WTC11 (cell line): ENCODE measurements at regions not wholly inside any gene's neighbourhood (a gene's known extent, or its start where the extent isn't known, plus 50 kb on each side); places are given as distances from the start of the nearest gene placed in this dataset.

ENCODE experiments used
- ATAC-seq: fragments of 200-7000 bp; cut with Tn5 transposase; 2 replicates; pipeline ENCODE4 v1.10.0; 2021; ENCODE audit warnings: mild to moderate bottlenecking, moderate library complexity
- CTCF ChIA-PET: fragments of 300-600 bp; sonication (Branson Sonifier 250); formaldehyde crosslinking; loops from one replicate; lab custom pipeline; 2021; ENCODE audit warnings: antibody characterized with exemption; lab: Charles Lee
- POLR2A ChIA-PET: fragments of 350-600 bp; sonication (Branson Sonifier 250); formaldehyde crosslinking; loops from one replicate; lab custom pipeline; 2021; ENCODE audit warnings: antibody characterized with exemption; lab: Charles Lee
- DNase-seq: peaks from one replicate; pipeline ENCODE4 v3.0.0; 2021; ENCODE audit warnings: low spot score
- H3K27ac Mint-ChIP-seq: 2 replicates; pipeline ENCODE4 v1.8.0; 2021; ENCODE audit warnings: mixed read lengths
- H3K27me3 Mint-ChIP-seq: 2 replicates; pipeline ENCODE4 v1.8.0; 2021; ENCODE audit warnings: low read depth, mild to moderate bottlenecking, moderate library complexity, mixed read lengths
- H3K36me3 Mint-ChIP-seq: 2 replicates; pipeline ENCODE4 v1.8.0; 2021; ENCODE audit warnings: mixed read lengths
- H3K4me1 Mint-ChIP-seq: 2 replicates; pipeline ENCODE4 v1.8.0; 2022; ENCODE audit warnings: mixed read lengths
- H3K4me3 Mint-ChIP-seq: 2 replicates; pipeline ENCODE4 v1.8.0; 2021; ENCODE audit warnings: mild to moderate bottlenecking, moderate library complexity, mixed read lengths
- H3K9me3 Mint-ChIP-seq: 2 replicates; pipeline ENCODE4 v1.8.0; 2021; ENCODE audit warnings: mixed read lengths
- ATF2 ChIP-seq: sonication (generic); formaldehyde crosslinking; IDR thresholded peaks from 2 replicates; pipeline ENCODE4 v1.8.1; 2022; ENCODE audit warnings: low read depth, missing genetic modification reagents, borderline replicate concordance
- CREM ChIP-seq: sonication (generic); formaldehyde crosslinking; IDR thresholded peaks from 2 replicates; pipeline ENCODE4 v1.8.1; 2022; ENCODE audit warnings: mild to moderate bottlenecking, missing genetic modification reagents, moderate library complexity
- E2F5 ChIP-seq: sonication (generic); formaldehyde crosslinking; IDR thresholded peaks from 2 replicates; pipeline ENCODE4 v1.8.1; 2022; ENCODE audit warnings: mild to moderate bottlenecking, moderate library complexity, missing genetic modification reagents
- EMX1 ChIP-seq: fragments of 250-450 bp; sonication (Bioruptor Pico); IDR thresholded peaks from 2 replicates; pipeline ENCODE4 v1.8.0; 2021; ENCODE audit warnings: mild to moderate bottlenecking
- HMGA2 ChIP-seq: fragments of 250-450 bp; sonication (Bioruptor Pico); IDR thresholded peaks from 2 replicates; pipeline ENCODE4 v1.4.0; 2021; ENCODE audit warnings: mild to moderate bottlenecking, moderate library complexity
- IRF2 ChIP-seq: sonication (generic); formaldehyde crosslinking; IDR thresholded peaks from 2 replicates; pipeline ENCODE4 v1.8.0; 2022; ENCODE audit warnings: low read depth, missing genetic modification reagents, borderline replicate concordance
- KAT7 ChIP-seq: sonication (generic); formaldehyde crosslinking; IDR thresholded peaks from 2 replicates; pipeline ENCODE4 v1.8.1; 2023; ENCODE audit warnings: missing genetic modification reagents, mild to moderate bottlenecking, borderline replicate concordance
- MXD4 ChIP-seq: fragments of 250-450 bp; sonication (Bioruptor Pico); IDR thresholded peaks from 2 replicates; pipeline ENCODE4 v1.8.0; 2021; ENCODE audit warnings: mild to moderate bottlenecking, moderate library complexity, borderline replicate concordance
- MYBL2 ChIP-seq: sonication (generic); formaldehyde crosslinking; IDR thresholded peaks from 2 replicates; pipeline ENCODE4 v1.8.1; 2023; ENCODE audit warnings: mild to moderate bottlenecking, moderate library complexity, missing genetic modification reagents
- NFE2L1 ChIP-seq: sonication (generic); formaldehyde crosslinking; IDR thresholded peaks from 2 replicates; pipeline ENCODE4 v1.8.1; 2023; ENCODE audit warnings: missing genetic modification reagents
- NR3C1 ChIP-seq: sonication (generic); formaldehyde crosslinking; conservative IDR thresholded peaks from 2 replicates; pipeline ENCODE4 v1.8.1; 2023; ENCODE audit warnings: low read depth, mild to moderate bottlenecking, missing genetic modification reagents
- OVOL2 ChIP-seq: fragments of 250-450 bp; sonication (Bioruptor Pico); IDR thresholded peaks from 2 replicates; pipeline ENCODE4 v1.9.0; 2021; ENCODE audit warnings: mild to moderate bottlenecking, borderline replicate concordance
- SOX15 ChIP-seq: fragments of 250-450 bp; sonication (Bioruptor Pico); IDR thresholded peaks from 2 replicates; pipeline ENCODE4 v1.9.0; 2021; ENCODE audit warnings: mild to moderate bottlenecking
- SP1 ChIP-seq: sonication (generic); formaldehyde crosslinking; conservative IDR thresholded peaks from 2 replicates; pipeline ENCODE4 v1.8.1; 2022; ENCODE audit warnings: missing genetic modification reagents
- TCF7 ChIP-seq: sonication (generic); formaldehyde crosslinking; IDR thresholded peaks from 2 replicates; pipeline ENCODE4 v1.8.0; 2022; ENCODE audit warnings: mild to moderate bottlenecking, low read depth, missing genetic modification reagents, moderate library complexity
- TEAD4 ChIP-seq: sonication (generic); formaldehyde crosslinking; IDR thresholded peaks from 2 replicates; pipeline ENCODE4 v1.8.0; 2022; ENCODE audit warnings: mild to moderate bottlenecking, missing genetic modification reagents
- USF2 ChIP-seq: sonication (generic); formaldehyde crosslinking; IDR thresholded peaks from 2 replicates; pipeline ENCODE4 v1.8.1; 2023; ENCODE audit warnings: mild to moderate bottlenecking, missing genetic modification reagents, moderate library complexity
- ZNF138 ChIP-seq: sonication (generic); formaldehyde crosslinking; conservative IDR thresholded peaks from 2 replicates; pipeline ENCODE4 v1.8.1; 2022; ENCODE audit warnings: mild to moderate bottlenecking, moderate library complexity, missing genetic modification reagents
- ZNF671 ChIP-seq: fragments of 250-450 bp; sonication (Bioruptor Pico); IDR thresholded peaks from 2 replicates; pipeline ENCODE4 v1.8.0; 2021; ENCODE audit warnings: mild to moderate bottlenecking
- TF ChIP-seq, protein P1 (sequence below): sonication (generic); formaldehyde crosslinking; IDR thresholded peaks from 2 replicates; pipeline ENCODE4 v1.8.0; 2022; ENCODE audit warnings: mild to moderate bottlenecking, missing genetic modification reagents
- TF ChIP-seq, protein P2 (sequence below): fragments of 250-450 bp; sonication (Bioruptor Pico); IDR thresholded peaks from 2 replicates; pipeline ENCODE4 v2.1.2; 2022; ENCODE audit warnings: mild to moderate bottlenecking, moderate library complexity
- TF ChIP-seq, protein P3 (sequence below): sonication (generic); formaldehyde crosslinking; IDR thresholded peaks from 2 replicates; pipeline ENCODE4 v1.8.0; 2023; ENCODE audit warnings: missing genetic modification reagents, mild to moderate bottlenecking, borderline replicate concordance
- TF ChIP-seq, protein P4 (sequence below): fragments of 250-450 bp; sonication (Bioruptor Pico); conservative IDR thresholded peaks from 2 replicates; pipeline ENCODE4 v1.9.0; 2021; ENCODE audit warnings: mild to moderate bottlenecking

- H3K4me1 Mint-ChIP-seq, result no peaks in the 10 kb centered on the region
- no peaks in the 10 kb centered on the region for H3K9me3 Mint-ChIP-seq
- DNase-seq, result no peak
- no peak for TF ChIP-seq ZNF138 (CRISPR knock-in tag)
- no peak for TF ChIP-seq NR3C1 (CRISPR knock-in tag)
- no peak for TF ChIP-seq MYBL2 (CRISPR knock-in tag)
- no peak for TF ChIP-seq USF2 (CRISPR knock-in tag)
- TF ChIP-seq EMX1, result no peak
- TF ChIP-seq, protein P1, sequence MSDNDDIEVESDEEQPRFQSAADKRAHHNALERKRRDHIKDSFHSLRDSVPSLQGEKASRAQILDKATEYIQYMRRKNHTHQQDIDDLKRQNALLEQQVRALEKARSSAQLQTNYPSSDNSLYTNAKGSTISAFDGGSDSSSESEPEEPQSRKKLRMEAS (CRISPR knock-in tag), result no peak
- TF ChIP-seq, protein P2, sequence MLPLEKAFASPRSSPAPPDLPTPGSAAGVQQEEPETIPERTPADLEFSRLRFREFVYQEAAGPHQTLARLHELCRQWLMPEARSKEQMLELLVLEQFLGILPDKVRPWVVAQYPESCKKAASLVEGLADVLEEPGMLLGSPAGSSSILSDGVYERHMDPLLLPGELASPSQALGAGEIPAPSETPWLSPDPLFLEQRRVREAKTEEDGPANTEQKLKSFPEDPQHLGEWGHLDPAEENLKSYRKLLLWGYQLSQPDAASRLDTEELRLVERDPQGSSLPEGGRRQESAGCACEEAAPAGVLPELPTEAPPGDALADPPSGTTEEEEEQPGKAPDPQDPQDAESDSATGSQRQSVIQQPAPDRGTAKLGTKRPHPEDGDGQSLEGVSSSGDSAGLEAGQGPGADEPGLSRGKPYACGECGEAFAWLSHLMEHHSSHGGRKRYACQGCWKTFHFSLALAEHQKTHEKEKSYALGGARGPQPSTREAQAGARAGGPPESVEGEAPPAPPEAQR, result no peak
- TF ChIP-seq, all 79 proteins: peak for 0
- Mint-ChIP-seq H3K27me3 (no peaks in the 10 kb centered on the region), H3K4me3 (no peak overlapping the region), H3K36me3 (no peaks in the 10 kb centered on the region), H3K27ac (no peak overlapping the region)
- ChIA-PET CTCF (no interaction called here), POLR2A (no interaction called here)
- no peak for ATAC-seq
Observed at GRCh38 chr4:116323606-116324005, 761.8 kb downstream of the TRAM1L1 start.

DNA sequence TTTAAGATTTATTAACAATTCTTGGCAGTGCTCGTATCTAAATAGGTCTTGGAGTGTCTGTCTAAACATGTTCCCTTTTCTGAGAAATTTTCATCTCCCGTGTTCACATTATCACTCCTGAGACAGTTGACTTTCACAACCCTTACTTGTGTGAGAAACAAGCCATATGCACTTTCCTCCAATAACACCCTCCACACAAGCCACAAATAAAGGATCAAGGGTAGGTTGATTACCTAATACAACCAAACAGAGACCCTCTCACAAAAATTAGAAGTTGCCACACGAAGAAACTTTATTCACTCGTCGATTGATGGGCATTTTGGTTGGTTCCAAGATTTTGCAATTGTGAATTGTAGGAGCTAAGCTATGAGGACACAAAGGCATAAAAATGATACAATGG lies 763.9 kb downstream of the TRAM1L1 start:
- H3K36me3 Mint-ChIP-seq, result no peaks in the 10 kb centered on the region
- ATAC-seq (no peak), DNase-seq (no peak)
- H3K27ac Mint-ChIP-seq, result no peak overlapping the region
- no peaks in the 10 kb centered on the region for H3K9me3 Mint-ChIP-seq
- ChIA-PET POLR2A (no interaction called here), CTCF (no interaction called here)
- TF ChIP-seq OVOL2, result no peak
- no peak for TF ChIP-seq SP1 (CRISPR knock-in tag)
- no peaks in the 10 kb centered on the region for H3K4me1 Mint-ChIP-seq
- H3K27me3 Mint-ChIP-seq, result no peaks in the 10 kb centered on the region
- H3K4me3 Mint-ChIP-seq, result no peak overlapping the region

GRCh38 chr4:116320859-116321258 lies 764.5 kb downstream of the TRAM1L1 start:
- Mint-ChIP-seq H3K36me3 (no peaks in the 10 kb centered on the region), H3K27ac (no peak overlapping the region), H3K27me3 (no peaks in the 10 kb centered on the region), H3K4me1 (no peaks in the 10 kb centered on the region), H3K9me3 (no peaks in the 10 kb centered on the region), H3K4me3 (no peak overlapping the region)
- POLR2A ChIA-PET, result no interaction called here
- CTCF ChIA-PET, result no interaction called here
- ATAC-seq (no peak), DNase-seq (no peak)
- TF ChIP-seq KAT7, result no peak
- TF ChIP-seq, protein P3, sequence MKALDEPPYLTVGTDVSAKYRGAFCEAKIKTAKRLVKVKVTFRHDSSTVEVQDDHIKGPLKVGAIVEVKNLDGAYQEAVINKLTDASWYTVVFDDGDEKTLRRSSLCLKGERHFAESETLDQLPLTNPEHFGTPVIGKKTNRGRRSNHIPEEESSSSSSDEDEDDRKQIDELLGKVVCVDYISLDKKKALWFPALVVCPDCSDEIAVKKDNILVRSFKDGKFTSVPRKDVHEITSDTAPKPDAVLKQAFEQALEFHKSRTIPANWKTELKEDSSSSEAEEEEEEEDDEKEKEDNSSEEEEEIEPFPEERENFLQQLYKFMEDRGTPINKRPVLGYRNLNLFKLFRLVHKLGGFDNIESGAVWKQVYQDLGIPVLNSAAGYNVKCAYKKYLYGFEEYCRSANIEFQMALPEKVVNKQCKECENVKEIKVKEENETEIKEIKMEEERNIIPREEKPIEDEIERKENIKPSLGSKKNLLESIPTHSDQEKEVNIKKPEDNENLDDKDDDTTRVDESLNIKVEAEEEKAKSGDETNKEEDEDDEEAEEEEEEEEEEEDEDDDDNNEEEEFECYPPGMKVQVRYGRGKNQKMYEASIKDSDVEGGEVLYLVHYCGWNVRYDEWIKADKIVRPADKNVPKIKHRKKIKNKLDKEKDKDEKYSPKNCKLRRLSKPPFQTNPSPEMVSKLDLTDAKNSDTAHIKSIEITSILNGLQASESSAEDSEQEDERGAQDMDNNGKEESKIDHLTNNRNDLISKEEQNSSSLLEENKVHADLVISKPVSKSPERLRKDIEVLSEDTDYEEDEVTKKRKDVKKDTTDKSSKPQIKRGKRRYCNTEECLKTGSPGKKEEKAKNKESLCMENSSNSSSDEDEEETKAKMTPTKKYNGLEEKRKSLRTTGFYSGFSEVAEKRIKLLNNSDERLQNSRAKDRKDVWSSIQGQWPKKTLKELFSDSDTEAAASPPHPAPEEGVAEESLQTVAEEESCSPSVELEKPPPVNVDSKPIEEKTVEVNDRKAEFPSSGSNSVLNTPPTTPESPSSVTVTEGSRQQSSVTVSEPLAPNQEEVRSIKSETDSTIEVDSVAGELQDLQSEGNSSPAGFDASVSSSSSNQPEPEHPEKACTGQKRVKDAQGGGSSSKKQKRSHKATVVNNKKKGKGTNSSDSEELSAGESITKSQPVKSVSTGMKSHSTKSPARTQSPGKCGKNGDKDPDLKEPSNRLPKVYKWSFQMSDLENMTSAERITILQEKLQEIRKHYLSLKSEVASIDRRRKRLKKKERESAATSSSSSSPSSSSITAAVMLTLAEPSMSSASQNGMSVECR (CRISPR knock-in tag), result no peak
- TF ChIP-seq IRF2 (CRISPR knock-in tag), result no peak
- no peak for TF ChIP-seq ATF2 (CRISPR knock-in tag)
- no peak for TF ChIP-seq MXD4 (CRISPR knock-in tag)
- no peak for TF ChIP-seq TEAD4
- TF ChIP-seq, protein P1 (CRISPR knock-in tag), result no peak
- no peak for TF ChIP-seq ZNF671 (CRISPR knock-in tag)
- no peak for TF ChIP-seq E2F5
- no peak for TF ChIP-seq NFE2L1 (CRISPR knock-in tag)
- TF ChIP-seq, protein P4, sequence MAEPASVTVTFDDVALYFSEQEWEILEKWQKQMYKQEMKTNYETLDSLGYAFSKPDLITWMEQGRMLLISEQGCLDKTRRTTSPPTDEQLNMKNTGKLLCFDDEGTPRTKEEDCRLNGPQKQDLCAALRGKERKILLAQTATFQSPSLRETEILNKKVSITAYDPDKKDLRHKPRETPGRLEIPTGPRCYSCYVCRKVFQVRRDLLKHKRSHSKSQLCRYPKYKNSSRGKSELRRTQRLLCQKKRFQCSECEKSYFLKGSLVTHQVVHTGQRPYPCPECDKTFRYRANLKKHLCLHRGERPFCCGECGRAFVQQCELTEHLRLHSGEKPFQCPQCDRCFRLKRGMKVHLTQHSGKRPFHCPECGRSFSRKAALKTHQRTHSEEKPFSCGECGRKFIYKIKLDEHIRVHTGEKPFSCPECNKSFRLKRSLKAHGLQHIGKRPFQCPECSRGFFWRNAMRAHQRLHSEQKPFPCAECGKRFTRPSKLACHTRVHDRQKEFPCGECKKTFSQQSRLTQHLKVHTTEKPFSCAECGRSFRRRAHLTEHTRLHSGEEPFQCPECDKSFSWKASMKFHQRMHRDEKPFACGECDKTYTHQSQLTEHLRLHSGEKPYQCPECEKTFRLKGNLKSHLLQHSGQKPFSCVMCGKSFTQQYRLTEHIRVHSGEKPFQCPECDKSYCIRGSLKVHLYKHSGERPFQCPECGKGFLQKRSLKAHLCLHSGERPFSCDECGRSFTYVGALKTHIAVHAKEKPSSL (CRISPR knock-in tag), result no peak
- no peak for TF ChIP-seq CREM
- TF ChIP-seq HMGA2 (CRISPR knock-in tag), result no peak
- TF ChIP-seq SOX15 (CRISPR knock-in tag), result no peak
- no peak for TF ChIP-seq TCF7 (CRISPR knock-in tag)
